HepG2 (cell line): ENCODE measurements at regions not wholly inside any gene's neighbourhood (a gene's known extent, or its start where the extent isn't known, plus 50 kb on each side); places are given as distances from the start of the nearest gene placed in this dataset.

Source experiments
- ATAC-seq: fragments of 200-7000 bp; cut with Tn5 transposase; 3 replicates; pipeline ENCODE4 v1.9.1; 2020; ENCODE audit warnings: mild to moderate bottlenecking, moderate library complexity
- BruUV-seq: library from RNA; stranded (reverse); fragments of 400-500 nt; replicated peaks from 2 replicates; lab custom pipeline; 2021; lab: Mats Ljungman, UMichigan
- CTCF ChIA-PET: fragments of 300-600 bp; formaldehyde crosslinking; extraction: SDS; loops from one replicate; lab custom pipeline; 2021; ENCODE audit warnings: low total read pairs, inconsistent platforms, low intra/inter-chr PET ratio; lab: Yijun Ruan, JAX
- POLR2A ChIA-PET: fragments of 350-600 bp; sonication (Branson Sonifier 250); formaldehyde crosslinking; loops from one replicate; lab custom pipeline; 2020; ENCODE audit warnings: antibody characterized with exemption, inconsistent platforms; lab: Yijun Ruan, JAX
- DNase-seq: peaks from one replicate; pipeline ENCODE4 v3.0.0-alpha.2; 2015; ENCODE audit warnings: low spot score
- FAIRE-seq: peaks from 3 replicates; lab custom pipeline; 2011; peaks lifted over from hg19 to GRCh38; lab: Jason Lieb, UNC
- H2AFZ ChIP-seq: one replicate; pipeline ENCODE4 v1.6.1; 2011; ENCODE audit warnings: low read length, inconsistent platforms
- H3K27ac ChIP-seq: fragments of 300-600 bp; 3 replicates; pipeline ENCODE4 v1.8.0; 2011; ENCODE audit warnings: mixed run types, mild to moderate bottlenecking, mixed read lengths, low read length, inconsistent platforms; ENCODE audit not compliant: insufficient read depth; ENCODE audit errors: extremely low read length
- H3K27me3 ChIP-seq, 2 experiments: fragments of 200-600 bp in 1 of 2; 2 replicates in 1 of 2; 3 replicates in 1 of 2; pipeline versions ENCODE4 v1.6.0 to v1.8.0; 2011; ENCODE audit warnings: low read length in 2 of 2, mild to moderate bottlenecking in 2 of 2, moderate library complexity in 2 of 2, inconsistent platforms in 1 of 2; ENCODE audit not compliant: insufficient read depth in 2 of 2, control insufficient read depth in 1 of 2
- H3K36me3 ChIP-seq, 2 experiments: fragments of 200-600 bp in 1 of 2; replicated peaks in 1 of 2; 2 replicates in 1 of 2; 3 replicates in 1 of 2; pipeline versions ENCODE4 v1.5.1 to v1.8.0; 2011; ENCODE audit warnings: low read length in 2 of 2, inconsistent platforms in 1 of 2; ENCODE audit not compliant: insufficient read depth in 2 of 2, control insufficient read depth in 1 of 2
- H3K4me1 ChIP-seq: 2 replicates; pipeline ENCODE4 v1.5.1; 2012; ENCODE audit warnings: low read length, inconsistent platforms; ENCODE audit not compliant: insufficient read depth
- H3K4me2 ChIP-seq: 2 replicates; pipeline ENCODE4 v1.6.0; 2011; ENCODE audit warnings: low read depth, low read length, inconsistent platforms
- H3K4me3 ChIP-seq, 3 experiments: fragments of 200-600 bp in 1 of 3; sonication (generic), shearing (Covaris generic) in 1 of 3; replicated peaks in 1 of 3; 2 replicates each; pipeline ENCODE4 v1.5.1; 2011 to 2016; ENCODE audit warnings: low read length in 3 of 3, inconsistent platforms in 2 of 3, low read depth in 2 of 3, mild to moderate bottlenecking in 2 of 3, control low read depth in 1 of 3, mixed read lengths in 1 of 3; ENCODE audit not compliant: insufficient read depth in 1 of 3
- H3K79me2 ChIP-seq: one replicate; pipeline ENCODE4 v1.6.1; 2011; ENCODE audit warnings: low read length, inconsistent platforms; ENCODE audit not compliant: insufficient read depth
- H3K9ac ChIP-seq: 2 replicates; pipeline ENCODE4 v1.6.0; 2011; ENCODE audit warnings: mild to moderate bottlenecking, low read depth, low read length, inconsistent platforms; ENCODE audit not compliant: insufficient read depth
- H3K9me3 ChIP-seq: 2 replicates; pipeline ENCODE4 v1.5.1; 2012; ENCODE audit warnings: mild to moderate bottlenecking, low read length
- H4K20me1 ChIP-seq: 2 replicates; pipeline ENCODE4 v1.6.0; 2011; ENCODE audit warnings: inconsistent platforms, mild to moderate bottlenecking, low read length, moderate library complexity; ENCODE audit not compliant: insufficient read depth
- CCAR2 ChIP-seq: fragments of 200-400 bp; formaldehyde crosslinking; optimal IDR thresholded peaks from 2 replicates; pipeline ENCODE3; 2018; ENCODE audit warnings: low read depth, mild to moderate bottlenecking, low read length, moderate library complexity
- FIP1L1 ChIP-seq: fragments of 200-400 bp; formaldehyde crosslinking; IDR thresholded peaks from 2 replicates; pipeline ENCODE4 v1.6.1; 2018; ENCODE audit warnings: low read depth, mild to moderate bottlenecking, low read length, moderate library complexity, borderline replicate concordance; ENCODE audit not compliant: insufficient read depth
- MLLT10 ChIP-seq: sonication (generic); formaldehyde crosslinking; IDR thresholded peaks from 2 replicates; pipeline ENCODE4 v1.4.0; 2020; ENCODE audit warnings: missing genetic modification reagents
- SYNCRIP ChIP-seq: fragments of 200-400 bp; formaldehyde crosslinking; IDR thresholded peaks from 2 replicates; pipeline ENCODE4 v1.6.1; 2018; ENCODE audit warnings: mild to moderate bottlenecking, low read depth, low read length; ENCODE audit not compliant: insufficient read depth
- TCF7L2 ChIP-seq: IDR thresholded peaks from 2 replicates; pipeline ENCODE4 v1.6.1; 2011; ENCODE audit warnings: mild to moderate bottlenecking, low read depth, low read length, moderate library complexity
- THAP7 ChIP-seq: sonication (generic); formaldehyde crosslinking; IDR thresholded peaks from 2 replicates; pipeline ENCODE4 v1.8.1; 2023; ENCODE audit warnings: mild to moderate bottlenecking, missing genetic modification reagents
- ZNF160 ChIP-seq: sonication (generic); formaldehyde crosslinking; IDR thresholded peaks from 2 replicates; pipeline ENCODE4 v1.8.0; 2022; ENCODE audit warnings: mild to moderate bottlenecking, inconsistent platforms, missing genetic modification reagents
- ZNF597 ChIP-seq: sonication (generic); formaldehyde crosslinking; IDR thresholded peaks from 2 replicates; pipeline ENCODE4 v1.5.0; 2020; ENCODE audit warnings: missing genetic modification reagents
- WGBS: methylation state at CpG from one replicate; pipeline ENCODE4 v1.1.6; 2017; ENCODE audit warnings: low lambda C conversion rate; 5-methylcytosine and 5-hydroxymethylcytosine counted together
- in situ Hi-C: cut with HindIII; loops from 2 replicates; pipeline ENCODE4 v1.10.0; 2017; ENCODE audit warnings: low pct_unique_long_range_greater_than_20kb; ENCODE audit not compliant: extremely low pct_ligation_motif_present
- intact Hi-C: fragments of 100-400 bp; cut with micrococcal nuclease; formaldehyde crosslinking; loops from one replicate; pipeline ENCODE4 v1.10.0; 2022; ENCODE audit not compliant: unreplicated experiment

- TF ChIP-seq CCAR2 (no peak), ZNF597 (no peak)
- TF ChIP-seq, all 625 proteins: peak for 0
- ATAC-seq (no peak), FAIRE-seq (no peak), DNase-seq (no peak)
- Histone ChIP-seq H4K20me1 (no peaks in the 10 kb centered on the region), H2AFZ (no peak overlapping the region), H3K9me3 (no peaks in the 10 kb centered on the region), H3K4me3 (no peak overlapping the region), H3K4me1 (no peaks in the 10 kb centered on the region), H3K79me2 (no peaks in the 10 kb centered on the region), H3K36me3 (no peaks in the 10 kb centered on the region), H3K27ac (no peak overlapping the region), H3K27me3 (peaks cover 1 to 10% of the 10 kb centered on the region in 2 experiments; a peak in 3 of 5 replicates), H3K4me2 (no peak overlapping the region), H3K9ac (no peak overlapping the region)
- no TSS peak for BruUV-seq
- CTCF ChIA-PET: no interaction called here
- 11% methylated on average over 4 of the region's 17 CpGs for WGBS
- intact Hi-C loops: no loop called here
- in situ Hi-C loops: no loop called here
- POLR2A ChIA-PET: no interaction called here
Measured at GRCh38 chr9:135227641-135228251, 140.3 kb downstream of the OLFM1 start.

GRCh38 chr9:135228345-135228982 lies 141.0 kb downstream of the OLFM1 start:
- DNase-seq: no peak
- Histone ChIP-seq H3K4me3 (no peak overlapping the region), H3K79me2 (no peaks in the 10 kb centered on the region), H3K27me3 (peaks cover 1 to 3% of the 10 kb centered on the region in 2 experiments; a peak in 1 of 5 replicates), H4K20me1 (no peaks in the 10 kb centered on the region), H3K36me3 (no peaks in the 10 kb centered on the region), H3K4me1 (no peaks in the 10 kb centered on the region), H3K4me2 (no peak overlapping the region), H2AFZ (no peak overlapping the region), H3K27ac (no peak overlapping the region), H3K9ac (no peak overlapping the region), H3K9me3 (no peaks in the 10 kb centered on the region)
- no TSS peak for BruUV-seq
- no peak for FAIRE-seq
- POLR2A ChIA-PET: no interaction called here
- TF ChIP-seq FIP1L1 (no peak), ZNF160 (CRISPR knock-in tag) (no peak), SYNCRIP (no peak), TCF7L2 (no peak), THAP7 (CRISPR knock-in tag) (no peak), MLLT10 (CRISPR knock-in tag) (no peak)
- 0% methylated on average over 6 of the region's 18 CpGs for WGBS
- ATAC-seq: no peak
- intact Hi-C loops: no loop called here
- in situ Hi-C loops: no loop called here
- CTCF ChIA-PET: no interaction called here
